ENCODE measurements at regions not wholly inside any gene's neighbourhood (a gene's known extent, or its start where the extent isn't known, plus 50 kb on each side); places are given as distances from the start of the nearest gene placed in this dataset.

DNA sequence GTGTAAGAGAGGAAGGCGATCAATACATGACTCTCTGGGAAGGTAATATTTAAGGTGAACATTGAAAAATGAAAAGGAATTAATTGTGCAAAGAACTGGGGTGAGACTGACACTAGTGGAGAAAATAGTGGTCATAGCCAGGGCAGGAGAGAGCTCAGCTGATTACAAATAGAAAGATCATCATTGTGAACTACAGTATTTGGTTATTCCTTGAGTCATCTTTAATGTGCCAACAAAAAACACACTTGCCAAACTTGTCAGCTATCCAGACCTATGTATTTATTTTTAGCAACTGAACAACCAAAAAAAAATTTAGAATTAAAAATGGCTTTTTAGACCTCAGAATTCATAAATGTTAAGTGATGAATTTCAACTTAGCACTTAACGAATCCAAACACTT is 749.8 kb upstream of the CDH9 start:
- no peak overlapping the region for H3K27ac ChIP-seq
- H3K4me3 ChIP-seq = no peak overlapping the region
- TF ChIP-seq, protein P1, sequence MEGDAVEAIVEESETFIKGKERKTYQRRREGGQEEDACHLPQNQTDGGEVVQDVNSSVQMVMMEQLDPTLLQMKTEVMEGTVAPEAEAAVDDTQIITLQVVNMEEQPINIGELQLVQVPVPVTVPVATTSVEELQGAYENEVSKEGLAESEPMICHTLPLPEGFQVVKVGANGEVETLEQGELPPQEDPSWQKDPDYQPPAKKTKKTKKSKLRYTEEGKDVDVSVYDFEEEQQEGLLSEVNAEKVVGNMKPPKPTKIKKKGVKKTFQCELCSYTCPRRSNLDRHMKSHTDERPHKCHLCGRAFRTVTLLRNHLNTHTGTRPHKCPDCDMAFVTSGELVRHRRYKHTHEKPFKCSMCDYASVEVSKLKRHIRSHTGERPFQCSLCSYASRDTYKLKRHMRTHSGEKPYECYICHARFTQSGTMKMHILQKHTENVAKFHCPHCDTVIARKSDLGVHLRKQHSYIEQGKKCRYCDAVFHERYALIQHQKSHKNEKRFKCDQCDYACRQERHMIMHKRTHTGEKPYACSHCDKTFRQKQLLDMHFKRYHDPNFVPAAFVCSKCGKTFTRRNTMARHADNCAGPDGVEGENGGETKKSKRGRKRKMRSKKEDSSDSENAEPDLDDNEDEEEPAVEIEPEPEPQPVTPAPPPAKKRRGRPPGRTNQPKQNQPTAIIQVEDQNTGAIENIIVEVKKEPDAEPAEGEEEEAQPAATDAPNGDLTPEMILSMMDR (IDR thresholded peaks at IDR 0.05) = no peak
- H3K4me1 ChIP-seq = no peaks in the 10 kb centered on the region
- DNase-seq (ENCODE audit: low spot score) = no peak
- H3K9me3 ChIP-seq = no peaks in the 10 kb centered on the region
- H3K27me3 ChIP-seq = no peaks in the 10 kb centered on the region
- H3K36me3 ChIP-seq = no peaks in the 10 kb centered on the region

DNA sequence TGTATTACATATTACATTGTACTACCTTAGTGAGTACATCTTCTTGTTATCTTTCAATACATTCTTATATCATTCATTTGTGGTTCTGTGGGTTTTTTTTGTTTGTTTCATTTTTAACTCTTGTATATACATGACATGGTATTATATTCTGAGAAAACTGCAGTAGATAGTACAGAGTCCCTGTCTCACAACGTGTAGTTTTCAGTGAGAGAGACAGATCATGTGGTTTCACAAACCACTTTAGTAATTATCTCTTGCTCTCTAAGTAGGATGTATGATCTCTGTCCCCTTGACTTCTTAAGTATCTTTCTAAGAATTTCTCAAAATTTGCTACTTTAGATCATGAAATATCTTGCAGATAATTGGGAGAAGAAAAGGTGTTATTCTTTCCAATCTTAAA is 745.9 kb upstream of the CDH9 start:
- no peak for DNase-seq (ENCODE audit: low spot score)
- TF ChIP-seq, protein P1 (IDR thresholded peaks at IDR 0.05) = no peak
- no peaks in the 10 kb centered on the region for H3K36me3 ChIP-seq
- no peaks in the 10 kb centered on the region for H3K27me3 ChIP-seq
- no peak overlapping the region for H3K27ac ChIP-seq
- no peaks in the 10 kb centered on the region for H3K9me3 ChIP-seq
- H3K4me1 ChIP-seq = no peaks in the 10 kb centered on the region
- no peak overlapping the region for H3K4me3 ChIP-seq

DNA sequence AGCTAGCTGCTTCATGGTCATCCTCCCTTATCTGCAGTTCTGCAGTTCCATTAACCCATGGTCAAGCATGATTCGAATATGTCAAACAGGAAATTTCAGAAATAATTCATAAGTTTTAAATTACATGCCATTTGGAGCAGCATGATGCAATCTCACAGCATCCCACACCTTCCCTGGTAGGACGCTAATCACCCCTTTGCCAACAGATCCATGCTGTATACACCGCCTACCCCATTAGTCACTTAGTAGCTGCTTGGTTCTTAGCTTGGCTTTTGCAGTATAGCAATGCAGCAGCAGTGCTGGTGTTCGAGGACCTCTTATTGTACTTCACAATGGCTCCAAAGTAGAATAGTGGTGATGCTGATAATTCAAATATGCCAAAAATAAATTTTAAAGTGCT is 739.7 kb upstream of the CDH9 start:
- Histone ChIP-seq H3K4me1 (no peaks in the 10 kb centered on the region), H3K4me3 (no peak overlapping the region), H3K27me3 (no peaks in the 10 kb centered on the region), H3K36me3 (no peaks in the 10 kb centered on the region), H3K9me3 (no peaks in the 10 kb centered on the region), H3K27ac (no peak overlapping the region)
- no peak for DNase-seq (ENCODE audit: low spot score)
- TF ChIP-seq, protein P1 (IDR thresholded peaks at IDR 0.05) = no peak

DNA sequence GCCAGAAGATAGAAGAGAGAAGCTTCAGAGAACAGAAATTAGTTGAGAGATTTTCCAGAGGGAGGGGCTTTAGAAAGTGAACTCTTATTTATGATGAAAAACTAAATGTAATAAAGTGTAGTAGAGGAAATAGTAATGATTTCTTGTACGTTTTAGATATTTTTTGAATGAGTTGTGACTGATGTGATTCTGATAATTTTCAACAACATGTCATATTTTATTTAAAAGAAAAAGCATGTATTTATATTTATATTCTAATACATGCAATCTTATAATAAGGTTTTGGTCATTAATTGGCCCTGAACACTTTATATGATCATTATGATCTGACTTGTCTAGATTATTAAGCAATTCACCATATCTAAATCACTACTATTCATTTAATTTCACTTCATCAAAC is 735.2 kb upstream of the CDH9 start:
- H3K36me3 ChIP-seq = no peaks in the 10 kb centered on the region
- no peak for DNase-seq (ENCODE audit: low spot score)
- TF ChIP-seq, protein P1 (IDR thresholded peaks at IDR 0.05) = no peak
- H3K9me3 ChIP-seq = no peaks in the 10 kb centered on the region
- H3K4me3 ChIP-seq = no peak overlapping the region
- no peak overlapping the region for H3K27ac ChIP-seq
- no peaks in the 10 kb centered on the region for H3K27me3 ChIP-seq
- no peaks in the 10 kb centered on the region for H3K4me1 ChIP-seq

DNA sequence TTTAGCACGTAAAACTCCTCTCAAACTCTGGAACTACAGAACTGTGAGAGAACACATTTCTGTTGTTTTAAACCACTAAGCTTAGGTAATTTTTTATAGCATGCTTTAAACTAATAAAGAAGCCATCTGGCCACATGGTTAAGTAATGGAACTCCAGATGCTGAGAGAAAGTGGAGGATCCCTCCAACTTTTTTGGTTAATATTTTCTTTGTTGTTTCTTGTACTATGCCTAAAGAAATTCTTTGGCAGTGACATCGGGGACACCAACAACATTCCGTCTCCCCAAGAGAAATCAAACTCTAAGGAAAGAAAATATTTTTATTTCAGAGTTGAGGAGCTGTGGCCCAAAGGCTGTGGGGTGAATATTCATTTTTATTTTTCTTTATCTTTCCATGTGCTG is 734.8 kb upstream of the CDH9 start:
- no peaks in the 10 kb centered on the region for H3K27me3 ChIP-seq
- TF ChIP-seq, protein P1 (IDR thresholded peaks at IDR 0.05) = no peak

DNA sequence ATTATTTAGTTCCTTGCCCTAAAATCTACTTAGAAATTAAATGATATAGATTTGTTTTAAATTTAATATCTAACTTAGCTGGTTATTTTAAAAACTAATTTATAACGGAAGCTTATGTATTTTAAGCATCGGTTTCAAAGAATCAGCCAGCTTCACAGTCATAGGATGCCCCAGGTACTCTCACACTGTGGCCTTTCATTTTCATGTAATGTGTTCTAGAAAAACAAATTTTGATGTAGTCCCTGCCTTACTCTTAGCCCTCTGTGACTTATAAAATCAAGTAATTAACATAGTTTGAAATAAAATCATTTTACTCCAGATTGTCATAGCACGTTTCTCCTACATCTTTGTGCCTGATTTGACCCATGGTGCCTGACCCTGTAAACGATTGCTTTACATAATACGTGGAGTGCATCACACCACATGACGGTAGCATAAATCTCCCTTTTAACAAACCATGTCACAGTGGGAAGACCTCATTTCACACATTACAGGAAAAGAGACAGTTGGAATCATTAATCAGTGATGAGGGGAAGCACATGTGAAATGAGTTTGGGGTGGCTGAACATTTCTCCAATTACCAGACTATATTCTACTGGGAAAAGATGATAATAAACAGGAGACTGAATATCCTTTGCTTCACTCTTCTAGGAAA is 731.5 kb upstream of the CDH9 start:
- no peak overlapping the region for H3K4me3 ChIP-seq
- H3K9me3 ChIP-seq = no peaks in the 10 kb centered on the region
- no peak overlapping the region for H3K27ac ChIP-seq
- H3K27me3 ChIP-seq = no peaks in the 10 kb centered on the region
- DNase-seq (ENCODE audit: low spot score) = no peak
- no peaks in the 10 kb centered on the region for H3K36me3 ChIP-seq
- no peaks in the 10 kb centered on the region for H3K4me1 ChIP-seq
- TF ChIP-seq, protein P1 (IDR thresholded peaks at IDR 0.05) = no peak

More for the DNA sequence above, 734.8 kb upstream of the CDH9 start:
- Histone ChIP-seq H3K4me3 (no peak overlapping the region), H3K36me3 (no peaks in the 10 kb centered on the region), H3K4me1 (no peaks in the 10 kb centered on the region), H3K27ac (no peak overlapping the region), H3K9me3 (no peaks in the 10 kb centered on the region)
- no peak for DNase-seq (ENCODE audit: low spot score)
